ENCODE measurements at regions not wholly inside any gene's neighbourhood (a gene's known extent, or its start where the extent isn't known, plus 50 kb on each side); places are given as distances from the start of the nearest gene placed in this dataset.
A peak's percentile ranks its signal among the peaks of the same experiment; 100 is the strongest.

DNA sequence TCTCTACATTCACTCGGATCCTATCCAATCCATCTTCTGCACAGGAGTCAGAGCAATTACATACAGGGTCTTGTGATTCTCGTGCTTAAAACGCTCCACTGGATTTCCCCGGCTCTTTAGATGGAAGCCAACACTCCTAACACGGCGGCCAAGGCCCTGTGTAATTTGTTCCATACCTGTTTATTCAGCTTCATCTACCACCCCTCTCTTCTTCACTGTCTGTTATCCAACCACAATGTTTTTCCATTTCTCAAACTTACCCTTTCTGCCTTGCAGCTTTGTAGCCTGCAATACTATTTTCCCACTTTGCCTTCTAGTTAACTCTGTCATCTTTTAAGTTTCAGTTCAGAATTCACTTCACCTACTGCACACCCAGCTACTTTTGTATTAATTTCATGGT is 249.6 kb upstream of the USP25 start:
- peaks cover 3% of the 10 kb centered on the region for H3K4me1 Mint-ChIP-seq (ENCODE audit: unreplicated experiment)
- no peaks in the 10 kb centered on the region for H3K36me3 Mint-ChIP-seq (ENCODE audit: unreplicated experiment)
- no peak overlapping the region for H3K27ac Mint-ChIP-seq (ENCODE audit: unreplicated experiment)
- no peak for DNase-seq (ENCODE audit: extremely low spot score, unreplicated experiment)
- no peak overlapping the region for H3K4me3 Mint-ChIP-seq (ENCODE audit: unreplicated experiment)
- peaks cover 14% of the 10 kb centered on the region for H3K27me3 Mint-ChIP-seq (ENCODE audit: unreplicated experiment)
- no peaks in the 10 kb centered on the region for H3K9me3 Mint-ChIP-seq (ENCODE audit: unreplicated experiment)
- TF ChIP-seq, protein P1, sequence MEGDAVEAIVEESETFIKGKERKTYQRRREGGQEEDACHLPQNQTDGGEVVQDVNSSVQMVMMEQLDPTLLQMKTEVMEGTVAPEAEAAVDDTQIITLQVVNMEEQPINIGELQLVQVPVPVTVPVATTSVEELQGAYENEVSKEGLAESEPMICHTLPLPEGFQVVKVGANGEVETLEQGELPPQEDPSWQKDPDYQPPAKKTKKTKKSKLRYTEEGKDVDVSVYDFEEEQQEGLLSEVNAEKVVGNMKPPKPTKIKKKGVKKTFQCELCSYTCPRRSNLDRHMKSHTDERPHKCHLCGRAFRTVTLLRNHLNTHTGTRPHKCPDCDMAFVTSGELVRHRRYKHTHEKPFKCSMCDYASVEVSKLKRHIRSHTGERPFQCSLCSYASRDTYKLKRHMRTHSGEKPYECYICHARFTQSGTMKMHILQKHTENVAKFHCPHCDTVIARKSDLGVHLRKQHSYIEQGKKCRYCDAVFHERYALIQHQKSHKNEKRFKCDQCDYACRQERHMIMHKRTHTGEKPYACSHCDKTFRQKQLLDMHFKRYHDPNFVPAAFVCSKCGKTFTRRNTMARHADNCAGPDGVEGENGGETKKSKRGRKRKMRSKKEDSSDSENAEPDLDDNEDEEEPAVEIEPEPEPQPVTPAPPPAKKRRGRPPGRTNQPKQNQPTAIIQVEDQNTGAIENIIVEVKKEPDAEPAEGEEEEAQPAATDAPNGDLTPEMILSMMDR (IDR thresholded peaks at IDR 0.05): no peak

DNA sequence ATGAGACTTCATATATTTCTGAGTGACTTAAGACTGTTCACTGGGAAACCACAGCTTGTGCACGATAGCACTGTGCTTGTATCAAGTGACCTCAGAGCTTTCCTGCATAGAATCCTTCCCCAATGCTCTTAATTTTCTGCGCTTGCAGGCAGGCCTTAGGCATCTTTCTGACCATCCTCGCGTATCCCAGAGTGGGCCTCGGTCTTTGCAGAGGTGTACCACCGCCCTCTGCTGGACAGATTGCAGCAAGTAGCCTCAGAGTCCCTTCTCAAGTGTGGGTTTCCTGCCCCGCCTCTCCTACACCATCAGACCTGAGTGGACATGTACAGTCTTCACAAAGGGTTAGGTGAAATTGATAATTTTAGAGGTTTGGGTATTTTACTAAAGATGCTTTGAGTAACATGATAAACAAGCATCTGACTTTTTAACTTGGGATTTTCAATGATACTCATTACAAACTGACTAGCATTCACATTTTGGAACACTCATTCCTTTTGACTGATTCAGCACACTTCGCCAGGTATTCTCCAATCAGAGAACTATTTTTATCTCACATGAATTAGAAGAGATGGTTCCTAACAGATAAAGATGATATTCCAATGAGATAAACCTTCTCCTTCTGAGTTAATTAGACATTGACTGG is 246.5 kb upstream of the USP25 start:
- H3K27ac Mint-ChIP-seq (ENCODE audit: unreplicated experiment): no peak overlapping the region
- peaks cover 24% of the 10 kb centered on the region for H3K27me3 Mint-ChIP-seq (ENCODE audit: unreplicated experiment)
- TF ChIP-seq, protein P1 (IDR thresholded peaks at IDR 0.05): peak; percentile 98
- no peaks in the 10 kb centered on the region for H3K36me3 Mint-ChIP-seq (ENCODE audit: unreplicated experiment)
- no peaks in the 10 kb centered on the region for H3K9me3 Mint-ChIP-seq (ENCODE audit: unreplicated experiment)
- peak; percentile 93 for DNase-seq (ENCODE audit: extremely low spot score, unreplicated experiment)
- H3K4me1 Mint-ChIP-seq (ENCODE audit: unreplicated experiment): peaks cover 3% of the 10 kb centered on the region
- H3K4me3 Mint-ChIP-seq (ENCODE audit: unreplicated experiment): no peak overlapping the region

DNA sequence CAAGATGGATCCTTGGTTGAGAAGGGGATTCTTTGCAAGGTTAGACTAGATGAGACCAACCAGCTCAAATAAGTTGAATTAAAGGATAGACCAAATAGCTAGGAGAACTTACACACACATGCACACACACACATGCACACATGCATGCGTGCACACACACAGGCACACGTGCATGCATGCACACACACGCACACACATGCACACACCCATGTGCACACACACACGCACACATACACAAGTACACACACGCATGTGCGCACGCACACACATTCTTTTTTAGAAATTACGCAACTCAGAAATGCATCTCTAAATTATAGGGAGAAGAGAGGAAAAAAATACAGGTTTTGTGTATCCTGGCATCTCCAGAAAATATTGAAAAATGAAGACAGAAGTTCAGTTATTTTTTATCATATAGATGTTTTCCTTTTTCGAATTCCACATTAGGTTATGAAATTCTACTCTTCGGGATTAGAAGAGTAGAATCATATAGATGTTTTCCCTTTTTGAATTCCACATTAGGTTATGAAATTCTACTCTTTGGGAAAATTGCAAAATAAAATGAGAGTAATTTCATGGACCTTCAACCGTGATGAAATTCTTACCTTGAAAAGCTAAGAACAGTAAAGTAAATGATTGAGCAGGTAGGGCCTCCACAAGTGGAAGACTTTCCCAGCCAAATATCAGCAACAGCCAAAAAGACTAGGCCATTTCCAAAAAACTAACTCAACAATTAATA is 243.2 kb upstream of the USP25 start:
- Mint-ChIP-seq H3K27ac (ENCODE audit: unreplicated experiment) (no peak overlapping the region), H3K4me3 (ENCODE audit: unreplicated experiment) (no peak overlapping the region), H3K36me3 (ENCODE audit: unreplicated experiment) (no peaks in the 10 kb centered on the region), H3K9me3 (ENCODE audit: unreplicated experiment) (no peaks in the 10 kb centered on the region), H3K27me3 (ENCODE audit: unreplicated experiment) (peaks cover 28% of the 10 kb centered on the region), H3K4me1 (ENCODE audit: unreplicated experiment) (peaks cover 3% of the 10 kb centered on the region)
- TF ChIP-seq, protein P1 (IDR thresholded peaks at IDR 0.05): no peak
- DNase-seq (ENCODE audit: extremely low spot score, unreplicated experiment): no peak

DNA sequence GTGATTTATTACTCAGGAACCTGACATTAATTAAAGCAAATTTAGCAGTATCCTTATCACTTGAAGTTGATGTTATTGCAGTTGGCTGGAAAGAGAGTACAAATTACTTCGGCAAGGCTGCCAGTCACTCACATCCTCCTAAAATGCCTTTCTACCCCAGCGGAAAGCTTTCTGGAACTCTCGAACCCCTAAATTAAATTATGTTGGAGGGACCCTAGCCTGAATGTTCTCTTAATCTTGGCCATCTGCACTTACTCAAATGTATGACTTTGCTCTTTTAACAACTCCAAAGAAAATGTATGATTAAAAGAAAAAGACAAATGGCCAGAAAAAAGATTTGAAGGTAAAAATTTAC is 242.6 kb upstream of the USP25 start:
- no peak for DNase-seq (ENCODE audit: extremely low spot score, unreplicated experiment)
- no peaks in the 10 kb centered on the region for H3K36me3 Mint-ChIP-seq (ENCODE audit: unreplicated experiment)
- no peak overlapping the region for H3K27ac Mint-ChIP-seq (ENCODE audit: unreplicated experiment)
- H3K9me3 Mint-ChIP-seq (ENCODE audit: unreplicated experiment): no peaks in the 10 kb centered on the region
- TF ChIP-seq, protein P1 (IDR thresholded peaks at IDR 0.05): no peak
- no peak overlapping the region for H3K4me3 Mint-ChIP-seq (ENCODE audit: unreplicated experiment)
- H3K4me1 Mint-ChIP-seq (ENCODE audit: unreplicated experiment): peaks cover 3% of the 10 kb centered on the region
- H3K27me3 Mint-ChIP-seq (ENCODE audit: unreplicated experiment): peaks cover 28% of the 10 kb centered on the region

DNA sequence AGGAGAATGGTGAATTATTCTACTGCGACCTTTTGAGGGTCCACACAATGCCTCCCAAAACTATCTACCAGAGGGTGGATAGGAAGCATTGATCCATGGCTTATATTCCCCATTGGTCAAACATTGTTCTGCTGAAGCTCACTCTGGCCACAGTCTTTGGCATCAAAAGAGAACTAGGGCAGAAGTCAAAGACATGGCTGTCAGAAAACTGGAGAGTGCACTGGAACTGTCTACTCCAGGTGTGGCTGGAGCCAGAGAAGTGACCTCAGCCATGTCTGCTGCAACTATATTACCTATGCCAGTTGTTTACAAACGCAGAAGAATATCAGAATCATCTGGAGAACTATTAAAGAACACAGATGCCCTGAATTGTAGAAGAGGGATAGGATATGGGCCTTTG is 238.7 kb upstream of the USP25 start:
- H3K27ac Mint-ChIP-seq (ENCODE audit: unreplicated experiment): no peak overlapping the region
- TF ChIP-seq, protein P1 (IDR thresholded peaks at IDR 0.05): no peak
- no peaks in the 10 kb centered on the region for H3K9me3 Mint-ChIP-seq (ENCODE audit: unreplicated experiment)
- no peak for DNase-seq (ENCODE audit: extremely low spot score, unreplicated experiment)
- H3K27me3 Mint-ChIP-seq (ENCODE audit: unreplicated experiment): peaks cover 13% of the 10 kb centered on the region
- no peaks in the 10 kb centered on the region for H3K4me1 Mint-ChIP-seq (ENCODE audit: unreplicated experiment)
- no peak overlapping the region for H3K4me3 Mint-ChIP-seq (ENCODE audit: unreplicated experiment)
- H3K36me3 Mint-ChIP-seq (ENCODE audit: unreplicated experiment): no peaks in the 10 kb centered on the region
